ENCODE measurements at regions not wholly inside any gene's neighbourhood (a gene's known extent, or its start where the extent isn't known, plus 50 kb on each side); places are given as distances from the start of the nearest gene placed in this dataset.

DNA sequence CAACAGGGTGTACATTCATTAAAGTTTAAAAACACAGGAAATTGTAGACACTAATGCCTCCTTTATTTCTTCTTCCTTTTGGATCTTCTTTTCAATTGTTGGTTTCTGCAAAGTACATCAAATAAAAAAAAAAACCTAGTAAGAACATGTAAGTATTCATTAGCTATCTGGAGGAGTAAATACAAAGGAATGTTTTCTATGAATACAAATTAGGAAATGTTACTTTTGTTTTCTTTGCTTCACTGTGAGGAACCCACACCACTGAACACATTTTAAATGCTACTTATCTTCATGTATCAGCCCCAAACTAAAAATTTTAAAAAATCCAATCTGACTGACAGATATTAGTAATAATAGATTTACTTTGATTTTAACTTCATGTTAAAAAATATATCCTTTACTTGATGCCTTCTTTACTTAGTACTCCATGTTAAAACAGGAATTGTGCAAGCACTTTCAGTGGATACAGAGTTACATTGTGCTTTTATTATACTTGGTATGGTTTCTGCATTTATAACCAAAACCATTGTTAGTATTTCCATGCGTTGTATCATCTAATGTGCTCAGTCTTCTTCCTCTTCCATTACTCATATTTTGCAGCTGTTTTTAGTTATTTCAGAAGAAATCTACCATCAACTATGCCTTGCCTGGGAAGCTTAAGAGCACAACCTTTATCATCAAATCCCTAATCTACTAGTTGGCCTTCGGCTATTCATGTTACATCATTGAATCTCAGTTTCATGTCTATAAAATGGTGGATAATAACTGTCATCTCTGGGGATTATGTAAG, 236.9 kb upstream of the DPYD start:
- DNase-seq (ENCODE audit: low read depth in 1 of 2, low spot score in 1 of 2) (no peak), FAIRE-seq (no peak), ATAC-seq (no peak)
- CTCF ChIA-PET: interaction anchor here (0.7 kb wide), 1 partner anchor 1820 kb away, joined by 3 read pairs; no protein-coding TSS in a partner anchor
- no peak overlapping the region for H3K4me3 ChIP-seq
- H3K9me3 ChIP-seq: 0 out of 3 replicates have a peak, but pooled peaks cover 3% of the 10 kb centered on the region
- WGBS (ENCODE audit: missing lambda C conversion rate): 96% methylated on average over 2 of the region's 2 CpGs
- H3K4me1 ChIP-seq: no peaks in the 10 kb centered on the region
- H3K27ac ChIP-seq: no peak overlapping the region
- TF ChIP-seq ZC3H11A (IDR thresholded peaks at IDR 0.05): no peak
- POLR2A ChIA-PET: no interaction called here
- H3K4me2 ChIP-seq: no peak overlapping the region

GRCh38 chr1:98147280-98147679, 226.4 kb upstream of the DPYD start:
- Histone ChIP-seq H3K9me3 (no peaks in the 10 kb centered on the region), H3K4me3 (no peak overlapping the region), H3K27ac (no peak overlapping the region), H3K4me1 (no peaks in the 10 kb centered on the region), H3K4me2 (no peak overlapping the region)
- ATAC-seq (no peak), FAIRE-seq (no peak), DNase-seq (ENCODE audit: low read depth in 1 of 2, low spot score in 1 of 2) (no peak)
- TF ChIP-seq EP300 (IDR thresholded peaks at IDR 0.05): no peak
- TF ChIP-seq ESRRA (IDR thresholded peaks at IDR 0.05; ENCODE audit: borderline replicate concordance, low read length): no peak
- TF ChIP-seq JUN (IDR thresholded peaks at IDR 0.05): no peak
- no peak for TF ChIP-seq MAFK (IDR thresholded peaks at IDR 0.05; ENCODE audit: partially characterized antibody)
- TF ChIP-seq HOXB13 (CRISPR knock-in tag; IDR thresholded peaks at IDR 0.05; ENCODE audit: low read depth): no peak
- no peak for TF ChIP-seq POLR2A (IDR thresholded peaks at IDR 0.05; ENCODE audit: low read length)
- no peak for TF ChIP-seq CEBPB (IDR thresholded peaks at IDR 0.05)
- no peak for TF ChIP-seq CHD2 (IDR thresholded peaks at IDR 0.05; ENCODE audit: low read length, partially characterized antibody)
- no peak for TF ChIP-seq EHMT2 (IDR thresholded peaks at IDR 0.05; ENCODE audit: low read depth)
- TF ChIP-seq ZFP36 (IDR thresholded peaks at IDR 0.05; ENCODE audit: borderline replicate concordance, partially characterized antibody): no peak
- TF ChIP-seq HOXB5 (CRISPR knock-in tag; IDR thresholded peaks at IDR 0.05): no peak
- no peak for TF ChIP-seq ZNF302 (CRISPR knock-in tag; IDR thresholded peaks at IDR 0.05)
- no peak for TF ChIP-seq MAZ (IDR thresholded peaks at IDR 0.05; ENCODE audit: borderline replicate concordance, low read depth, low read length)
- TF ChIP-seq RAD21 (conservative IDR thresholded peaks at IDR 0.05 in 1 of 2, IDR thresholded peaks at IDR 0.05 in 1 of 2): no peak
- no peak for TF ChIP-seq FOXS1 (CRISPR knock-in tag; IDR thresholded peaks at IDR 0.05)
- TF ChIP-seq CBX2 (IDR thresholded peaks at IDR 0.05; ENCODE audit: borderline replicate concordance, low read depth): no peak
- TF ChIP-seq KDM5A (IDR thresholded peaks at IDR 0.05): no peak
- TF ChIP-seq POLR2AphosphoS2 (conservative IDR thresholded peaks at IDR 0.05; ENCODE audit: low read length): no peak
- no peak for TF ChIP-seq SMC3 (IDR thresholded peaks at IDR 0.05)
- TF ChIP-seq HOXA7 (CRISPR knock-in tag; IDR thresholded peaks at IDR 0.05): no peak
- CTCF ChIA-PET: no interaction called here
- POLR2A ChIA-PET: no interaction called here

DNA sequence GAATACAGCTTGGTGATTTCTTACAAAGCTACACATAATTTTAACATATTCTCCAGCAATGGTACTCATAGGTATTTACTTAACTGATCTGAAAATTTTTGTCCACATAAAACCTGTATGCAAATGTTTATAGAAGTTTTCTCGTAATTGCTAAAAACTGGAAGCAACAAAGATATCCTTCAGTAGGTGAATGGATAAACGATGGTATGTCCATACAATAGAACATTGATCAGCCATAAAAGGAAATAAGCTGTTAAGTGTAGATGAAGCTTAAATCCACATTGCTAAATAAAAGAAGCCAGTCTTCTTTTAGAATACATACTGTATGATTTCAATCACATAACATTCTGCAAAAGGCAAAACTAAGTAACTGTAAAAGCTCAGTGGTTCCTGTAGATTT, 224.8 kb upstream of the DPYD start:
- ATAC-seq (no peak), DNase-seq (ENCODE audit: low read depth in 1 of 2, low spot score in 1 of 2) (no peak), FAIRE-seq (no peak)
- no peaks in the 10 kb centered on the region for H3K9me3 ChIP-seq
- H3K4me3 ChIP-seq: no peak overlapping the region
- CTCF ChIA-PET: no interaction called here
- POLR2A ChIA-PET: interaction anchor here (0.7 kb wide), 1 partner anchor 26 kb away, joined by 3 read pairs; no protein-coding TSS in a partner anchor
- no peak overlapping the region for H3K27ac ChIP-seq
- no peak overlapping the region for H3K4me2 ChIP-seq
- WGBS (ENCODE audit: missing lambda C conversion rate): 45% methylated on average over 2 of the region's 2 CpGs
- TF ChIP-seq SMC3 (IDR thresholded peaks at IDR 0.05) (no peak), NR3C1 (IDR thresholded peaks at IDR 0.05) (no peak), MAX (IDR thresholded peaks at IDR 0.05) (no peak), HEYL (CRISPR knock-in tag; IDR thresholded peaks at IDR 0.05) (no peak), CBX2 (IDR thresholded peaks at IDR 0.05; ENCODE audit: borderline replicate concordance, low read depth) (no peak), ZFP36 (IDR thresholded peaks at IDR 0.05; ENCODE audit: borderline replicate concordance, partially characterized antibody) (no peak), KDM5A (IDR thresholded peaks at IDR 0.05) (no peak), CBX8 (IDR thresholded peaks at IDR 0.05) (no peak), FOSL2 (IDR thresholded peaks at IDR 0.05) (no peak), FOSL2 (CRISPR knock-in tag; IDR thresholded peaks at IDR 0.05) (no peak), PHF8 (IDR thresholded peaks at IDR 0.05; ENCODE audit: borderline replicate concordance, low read depth) (no peak), NFE2L2 (conservative IDR thresholded peaks at IDR 0.05; ENCODE audit: low read length) (no peak), RARB (CRISPR knock-in tag; IDR thresholded peaks at IDR 0.05) (no peak)
- TF ChIP-seq, protein P1, sequence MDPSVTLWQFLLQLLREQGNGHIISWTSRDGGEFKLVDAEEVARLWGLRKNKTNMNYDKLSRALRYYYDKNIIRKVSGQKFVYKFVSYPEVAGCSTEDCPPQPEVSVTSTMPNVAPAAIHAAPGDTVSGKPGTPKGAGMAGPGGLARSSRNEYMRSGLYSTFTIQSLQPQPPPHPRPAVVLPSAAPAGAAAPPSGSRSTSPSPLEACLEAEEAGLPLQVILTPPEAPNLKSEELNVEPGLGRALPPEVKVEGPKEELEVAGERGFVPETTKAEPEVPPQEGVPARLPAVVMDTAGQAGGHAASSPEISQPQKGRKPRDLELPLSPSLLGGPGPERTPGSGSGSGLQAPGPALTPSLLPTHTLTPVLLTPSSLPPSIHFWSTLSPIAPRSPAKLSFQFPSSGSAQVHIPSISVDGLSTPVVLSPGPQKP (IDR thresholded peaks at IDR 0.05; ENCODE audit: low read depth, low read length): no peak
- TF ChIP-seq, protein P2, sequence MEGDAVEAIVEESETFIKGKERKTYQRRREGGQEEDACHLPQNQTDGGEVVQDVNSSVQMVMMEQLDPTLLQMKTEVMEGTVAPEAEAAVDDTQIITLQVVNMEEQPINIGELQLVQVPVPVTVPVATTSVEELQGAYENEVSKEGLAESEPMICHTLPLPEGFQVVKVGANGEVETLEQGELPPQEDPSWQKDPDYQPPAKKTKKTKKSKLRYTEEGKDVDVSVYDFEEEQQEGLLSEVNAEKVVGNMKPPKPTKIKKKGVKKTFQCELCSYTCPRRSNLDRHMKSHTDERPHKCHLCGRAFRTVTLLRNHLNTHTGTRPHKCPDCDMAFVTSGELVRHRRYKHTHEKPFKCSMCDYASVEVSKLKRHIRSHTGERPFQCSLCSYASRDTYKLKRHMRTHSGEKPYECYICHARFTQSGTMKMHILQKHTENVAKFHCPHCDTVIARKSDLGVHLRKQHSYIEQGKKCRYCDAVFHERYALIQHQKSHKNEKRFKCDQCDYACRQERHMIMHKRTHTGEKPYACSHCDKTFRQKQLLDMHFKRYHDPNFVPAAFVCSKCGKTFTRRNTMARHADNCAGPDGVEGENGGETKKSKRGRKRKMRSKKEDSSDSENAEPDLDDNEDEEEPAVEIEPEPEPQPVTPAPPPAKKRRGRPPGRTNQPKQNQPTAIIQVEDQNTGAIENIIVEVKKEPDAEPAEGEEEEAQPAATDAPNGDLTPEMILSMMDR (IDR thresholded peaks at IDR 0.05): no peak
- H3K4me1 ChIP-seq: no peaks in the 10 kb centered on the region
